Spleen (tissue), 11 donors: ENCODE measurements at regions not wholly inside any gene's neighbourhood (a gene's known extent, or its start where the extent isn't known, plus 50 kb on each side); places are given as distances from the start of the nearest gene placed in this dataset.

ENCODE experiments used
- DNase-seq: peaks from one replicate; pipeline ENCODE4 v3.0.0-alpha.2; 2020
- H3K27ac ChIP-seq, 8 donors: fragments of 200-600 bp; sonication (generic) in 7 of 8; 1 replicate in 4 of 8; 2 replicates in 4 of 8; pipeline versions ENCODE4 v1.5.0 to v1.8.0; 2016 to 2021; ENCODE audit warnings: inconsistent platforms in 4 of 8, mild to moderate bottlenecking in 4 of 8, moderate library complexity in 1 of 8
- H3K27me3 ChIP-seq, 7 donors: fragments of 200-600 bp; sonication (generic) in 6 of 7; replicated peaks in 1 of 7; 1 replicate in 4 of 7; 2 replicates in 3 of 7; pipeline versions ENCODE4 v1.5.0 to v1.8.0; 2016 to 2021; ENCODE audit warnings: inconsistent platforms in 3 of 7, mild to moderate bottlenecking in 1 of 7
- H3K36me3 ChIP-seq, 6 donors: fragments of 200-600 bp; sonication (generic) in 5 of 6; 1 replicate in 4 of 6; 2 replicates in 2 of 6; pipeline versions ENCODE4 v1.5.0 to v1.8.0; 2016 to 2021; ENCODE audit warnings: inconsistent platforms in 2 of 6
- H3K4me1 ChIP-seq, 6 donors: fragments of 200-600 bp; sonication (generic) in 5 of 6; 1 replicate in 3 of 6; 2 replicates in 3 of 6; pipeline versions ENCODE4 v1.5.0 to v1.8.0; 2016 to 2021; ENCODE audit warnings: inconsistent platforms in 3 of 6
- H3K4me3 ChIP-seq, 8 donors: fragments of 200-600 bp; sonication (generic) in 7 of 8; 1 replicate in 4 of 8; 2 replicates in 4 of 8; pipeline versions ENCODE4 v1.5.0 to v1.8.0; 2016 to 2021; ENCODE audit warnings: inconsistent platforms in 4 of 8, mild to moderate bottlenecking in 4 of 8, moderate library complexity in 2 of 8
- H3K9me3 ChIP-seq, 8 donors: fragments of 200-600 bp; sonication (generic) in 7 of 8; 1 replicate in 4 of 8; 2 replicates in 4 of 8; pipeline versions ENCODE4 v1.5.0 to v1.8.0; 2016 to 2021; ENCODE audit warnings: inconsistent platforms in 4 of 8
- POLR2A ChIP-seq, 3 donors: fragments of 450-650 bp; IDR thresholded peaks; one replicate each; pipeline ENCODE4 v1.5.1; 2017; ENCODE audit warnings: antibody characterized with exemption in 3 of 3, mild to moderate bottlenecking in 1 of 3
- POLR2AphosphoS5 ChIP-seq, 3 donors: sonication (generic); formaldehyde crosslinking; IDR thresholded peaks; one replicate each; pipeline ENCODE4 v1.5.1; 2017; ENCODE audit warnings: antibody characterized with exemption in 3 of 3
- WGBS, 5 donors: extraction: QIAGEN DNeasy Blood & Tissue Kit in 3 of 5; methylation state at CpG; one replicate each; pipeline versions ENCODE4 v1.1.5 to v1.1.7; 2013 to 2018; 5-methylcytosine and 5-hydroxymethylcytosine counted together
- intact Hi-C: fragments of 100-400 bp; cut with DNase I; formaldehyde crosslinking; loops from one replicate; pipeline ENCODE4 v1.15.0; 2023; ENCODE audit warnings: low total_unique reads
- TF ChIP-seq, protein P1 (sequence below), 11 experiments: fragments of 200-600 bp in 7 of 11; fragments of 450-650 bp in 4 of 11; sonication (generic) in 4 of 11; IDR thresholded peaks in 8 of 11; conservative IDR thresholded peaks in 3 of 11; 1 replicate in 7 of 11; 2 replicates in 4 of 11; pipeline versions ENCODE4 v1.4.0 to v1.8.0; 2016 to 2021; ENCODE audit warnings: antibody characterized with exemption in 11 of 11, inconsistent platforms in 4 of 11, mild to moderate bottlenecking in 1 of 11
- donor health status: healthy with polysubstance abuse.
- donor health status: DM: no; HTN: no; CAD: no; lungs with moderate emphysema.
- donor health status: DM: no; HTN: no; CAD: no.
- donor health status: Bipolar disorder and iron deficiency.
- donor health status: healthy.
- donor health status: DM: no; HTN: no; CAD: no.
- donor health status: DM: yes; HTN: yes; CAD: no.

- H3K4me1 ChIP-seq: peaks cover 0 to 18% (median 0%) of the 10 kb centered on the region in 6 donors
- no peak for DNase-seq
- peak overlapping the region in 1 of 8 donors; percentile 48 for H3K27ac ChIP-seq
- no peaks in the 10 kb centered on the region for H3K9me3 ChIP-seq
- TF ChIP-seq POLR2AphosphoS5 (IDR thresholded peaks at IDR 0.05) (no peak), POLR2A (IDR thresholded peaks at IDR 0.05) (no peak)
- TF ChIP-seq, protein P1, sequence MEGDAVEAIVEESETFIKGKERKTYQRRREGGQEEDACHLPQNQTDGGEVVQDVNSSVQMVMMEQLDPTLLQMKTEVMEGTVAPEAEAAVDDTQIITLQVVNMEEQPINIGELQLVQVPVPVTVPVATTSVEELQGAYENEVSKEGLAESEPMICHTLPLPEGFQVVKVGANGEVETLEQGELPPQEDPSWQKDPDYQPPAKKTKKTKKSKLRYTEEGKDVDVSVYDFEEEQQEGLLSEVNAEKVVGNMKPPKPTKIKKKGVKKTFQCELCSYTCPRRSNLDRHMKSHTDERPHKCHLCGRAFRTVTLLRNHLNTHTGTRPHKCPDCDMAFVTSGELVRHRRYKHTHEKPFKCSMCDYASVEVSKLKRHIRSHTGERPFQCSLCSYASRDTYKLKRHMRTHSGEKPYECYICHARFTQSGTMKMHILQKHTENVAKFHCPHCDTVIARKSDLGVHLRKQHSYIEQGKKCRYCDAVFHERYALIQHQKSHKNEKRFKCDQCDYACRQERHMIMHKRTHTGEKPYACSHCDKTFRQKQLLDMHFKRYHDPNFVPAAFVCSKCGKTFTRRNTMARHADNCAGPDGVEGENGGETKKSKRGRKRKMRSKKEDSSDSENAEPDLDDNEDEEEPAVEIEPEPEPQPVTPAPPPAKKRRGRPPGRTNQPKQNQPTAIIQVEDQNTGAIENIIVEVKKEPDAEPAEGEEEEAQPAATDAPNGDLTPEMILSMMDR (IDR thresholded peaks at IDR 0.05 in 8 of 11, conservative IDR thresholded peaks at IDR 0.05 in 3 of 11): no peak
- H3K27me3 ChIP-seq: peaks cover 0 to 16% (median 0%) of the 10 kb centered on the region in 7 donors
- no peak overlapping the region for H3K4me3 ChIP-seq
- intact Hi-C loops: no loop called here
- WGBS, 5 donors: 85 to 92% (median 91%) methylated on average over 5 to 6 of the region's 6 CpGs
- H3K36me3 ChIP-seq: no peaks in the 10 kb centered on the region
Observed at GRCh38 chr1:53408013-53408754, 51.0 kb upstream of the DMRTB1 start.

DNA sequence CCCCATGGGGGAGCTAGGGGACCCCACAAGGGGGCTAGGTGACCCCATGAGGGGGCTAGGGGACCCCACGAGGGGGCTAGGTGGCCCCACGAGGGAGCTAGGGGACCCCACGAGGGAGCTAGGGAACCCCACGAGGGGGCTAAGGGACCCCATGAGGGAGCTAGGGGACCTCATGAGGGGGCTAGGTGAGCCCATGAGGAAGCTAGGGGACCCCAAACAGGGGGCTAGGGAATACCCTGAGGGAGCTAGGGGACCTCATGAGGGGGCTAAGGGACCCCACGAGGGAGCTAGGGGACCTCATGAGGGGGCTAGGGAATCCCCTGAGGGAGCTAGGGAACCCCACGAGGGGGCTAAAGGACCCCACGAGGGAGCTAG is 50.5 kb upstream of the DMRTB1 start:
- WGBS, 5 donors: 74 to 84% (median 79%) methylated on average over 7 of the region's 7 CpGs
- H3K9me3 ChIP-seq: no peaks in the 10 kb centered on the region
- H3K36me3 ChIP-seq: no peaks in the 10 kb centered on the region
- no peak overlapping the region for H3K4me3 ChIP-seq
- H3K4me1 ChIP-seq: peaks cover 0 to 20% (median 0%) of the 10 kb centered on the region in 6 donors
- TF ChIP-seq, protein P1 (IDR thresholded peaks at IDR 0.05 in 8 of 11, conservative IDR thresholded peaks at IDR 0.05 in 3 of 11): no peak
- TF ChIP-seq POLR2A (IDR thresholded peaks at IDR 0.05) (no peak), POLR2AphosphoS5 (IDR thresholded peaks at IDR 0.05) (no peak)
- intact Hi-C loops: no loop called here
- peaks cover 0 to 16% (median 0%) of the 10 kb centered on the region in 7 donors for H3K27me3 ChIP-seq
- DNase-seq: no peak
- peak overlapping the region in 2 of 8 donors; percentile 44 to 48 for H3K27ac ChIP-seq

DNA sequence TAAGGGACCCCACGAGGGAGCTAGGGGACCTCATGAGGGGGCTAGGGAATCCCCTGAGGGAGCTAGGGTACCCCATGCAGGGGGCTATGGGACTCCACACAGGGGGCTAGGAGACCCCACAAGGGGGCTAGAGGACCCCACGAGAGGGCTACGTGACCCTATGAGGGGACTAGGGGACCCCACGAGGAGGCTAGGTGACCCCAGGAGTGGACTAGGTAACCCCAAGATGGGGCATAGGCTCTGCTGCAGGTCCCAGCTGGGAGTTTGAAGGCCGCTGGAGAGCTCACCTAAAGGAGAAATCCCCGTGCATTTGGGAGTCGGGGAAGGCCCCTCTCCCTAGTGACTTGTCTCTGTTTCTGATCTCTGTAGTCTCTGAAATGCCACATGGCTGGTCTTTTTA is 50.0 kb upstream of the DMRTB1 start:
- intact Hi-C loops: no loop called here
- no peak for DNase-seq

More for the DNA sequence above, 50.0 kb upstream of the DMRTB1 start:
- Histone ChIP-seq H3K4me1 (peaks cover 0 to 24% (median 0%) of the 10 kb centered on the region in 6 donors), H3K27ac (peak overlapping the region in 4 of 8 donors; percentile 36 to 66 (median 46)), H3K36me3 (no peaks in the 10 kb centered on the region), H3K9me3 (no peaks in the 10 kb centered on the region), H3K27me3 (peaks cover 0 to 16% (median 0%) of the 10 kb centered on the region in 7 donors), H3K4me3 (no peak overlapping the region)
- WGBS, 5 donors: 75 to 90% (median 87%) methylated on average over 5 to 7 of the region's 7 CpGs
- TF ChIP-seq POLR2AphosphoS5 (IDR thresholded peaks at IDR 0.05): no peak
- no peak for TF ChIP-seq POLR2A (IDR thresholded peaks at IDR 0.05)
- TF ChIP-seq, protein P1 (IDR thresholded peaks at IDR 0.05 in 8 of 11, conservative IDR thresholded peaks at IDR 0.05 in 3 of 11): no peak
